NCI-H345 treated with DMSO at 0.1 percent for 48 hours (cell line): ENCODE measurements at regions not wholly inside any gene's neighbourhood (a gene's known extent, or its start where the extent isn't known, plus 50 kb on each side); places are given as distances from the start of the nearest gene placed in this dataset.
"Not testable (repeated sequence)": the region's sequence is repeated elsewhere in the genome, so short reads cannot be mapped to it uniquely, and the experiment has no call there.

ENCODE experiments used
- DNase-seq: peaks from one replicate; lab custom pipeline; 2025; ENCODE audit not compliant: unreplicated experiment; lab: John Stamatoyannopoulos, UW

DNA sequence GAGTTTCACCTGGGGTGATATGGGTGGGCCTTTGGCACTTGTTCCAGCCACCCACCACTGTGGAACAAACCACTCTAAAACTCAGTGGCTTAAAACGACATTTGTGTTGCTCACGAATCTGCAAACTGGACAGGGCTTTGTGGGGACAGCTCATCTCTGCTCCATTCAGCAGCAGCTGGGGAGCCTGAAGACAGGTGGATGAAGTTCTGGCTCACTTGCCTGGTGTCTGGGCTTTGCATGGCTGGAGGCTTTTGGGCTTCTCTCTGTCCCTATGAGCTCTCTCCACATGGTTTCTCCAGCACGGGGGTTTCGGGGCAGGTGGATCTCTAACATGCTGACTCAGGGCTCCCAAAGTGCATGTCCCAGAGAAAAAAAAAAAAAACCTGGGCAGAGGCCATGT lies 93.0 kb upstream of the GLI2 start:
- DNase-seq = no peak

DNA sequence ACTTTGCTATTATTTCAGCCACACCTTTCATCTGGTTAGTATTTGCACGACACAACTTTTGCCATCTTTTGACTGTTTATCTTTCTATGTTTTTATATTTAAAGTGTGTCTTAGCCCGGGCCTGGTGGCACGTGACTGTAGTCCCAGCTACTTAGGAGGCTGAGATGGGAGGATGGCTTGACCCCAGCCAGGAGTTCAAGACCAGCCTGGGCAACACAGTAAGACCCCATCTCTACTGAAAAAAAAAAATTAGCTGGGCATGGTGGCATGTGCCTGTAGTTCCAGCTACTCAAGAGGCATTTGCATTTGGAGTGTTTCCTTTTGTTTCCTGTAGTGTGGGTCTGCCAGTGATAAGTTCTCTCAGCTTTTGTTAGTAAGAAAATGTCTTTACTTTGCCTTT lies 88.7 kb upstream of the GLI2 start:
- no peak for DNase-seq

DNA sequence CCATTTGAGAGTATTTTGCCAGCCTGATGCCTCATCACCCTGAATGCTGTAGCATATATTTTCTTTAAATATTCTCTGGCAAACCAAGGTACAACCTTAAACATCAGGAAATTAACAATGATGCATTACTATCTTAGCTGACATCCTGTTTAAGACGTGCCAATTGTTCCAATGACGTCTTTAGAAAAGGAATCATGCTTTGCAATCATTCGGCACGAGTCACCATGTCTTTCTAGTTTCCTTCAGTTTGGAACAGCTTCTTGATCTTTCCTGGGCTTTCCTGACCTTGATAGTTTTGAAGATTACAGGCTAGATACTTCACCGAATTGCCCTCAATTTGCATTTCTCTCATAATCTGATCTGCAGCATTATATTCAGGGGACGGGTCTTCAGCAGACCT lies 88.2 kb upstream of the GLI2 start:
- no peak for DNase-seq

DNA sequence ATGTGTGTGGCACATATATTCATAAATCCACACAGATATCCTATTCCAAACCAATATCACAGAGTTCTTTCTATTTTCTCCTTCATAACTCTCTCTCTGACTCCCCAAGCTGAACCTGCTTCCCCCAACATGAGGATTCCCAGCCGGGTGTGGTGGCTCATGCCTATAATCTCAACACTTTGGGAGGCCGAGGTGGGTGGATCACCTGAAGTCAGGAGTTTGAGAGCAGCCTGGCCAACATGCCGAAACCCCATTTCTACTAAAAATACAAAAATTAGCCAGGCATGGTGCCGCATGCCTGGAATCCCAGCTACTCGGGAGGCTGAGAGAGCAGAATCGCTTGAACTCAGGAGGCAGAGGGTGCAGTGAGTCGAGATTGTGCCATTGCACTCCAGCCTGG lies 86.3 kb upstream of the GLI2 start:
- DNase-seq = not testable (repeated sequence)

DNA sequence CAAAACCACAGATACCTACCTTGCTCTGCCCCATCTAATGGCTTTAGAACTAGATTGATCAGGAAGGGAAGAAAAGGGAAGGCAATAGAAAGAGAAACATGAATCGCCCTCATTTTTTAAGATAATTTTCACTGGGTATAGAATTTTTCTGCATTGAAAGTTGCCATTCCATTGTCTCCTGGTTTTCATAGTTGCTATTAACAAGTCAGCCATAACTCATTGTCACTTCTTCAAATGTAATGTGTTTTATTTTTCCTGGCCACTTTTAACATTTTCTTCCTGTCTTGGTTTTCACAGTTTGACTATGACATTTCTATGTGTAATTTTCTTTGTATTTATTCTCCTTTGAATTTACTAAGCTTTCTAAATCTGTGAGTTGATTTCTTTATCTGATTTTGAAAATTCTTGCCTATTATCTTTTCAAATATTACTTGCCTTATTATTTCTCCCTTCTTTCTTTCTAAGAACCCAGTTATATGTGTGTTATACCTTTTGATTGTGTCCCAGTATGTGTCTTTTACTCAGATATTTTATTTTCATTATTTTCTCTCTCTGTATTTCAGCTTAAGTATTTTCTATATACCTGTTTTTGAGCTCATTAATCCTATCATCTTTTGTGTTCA lies 85.5 kb upstream of the GLI2 start:
- DNase-seq = no peak

DNA sequence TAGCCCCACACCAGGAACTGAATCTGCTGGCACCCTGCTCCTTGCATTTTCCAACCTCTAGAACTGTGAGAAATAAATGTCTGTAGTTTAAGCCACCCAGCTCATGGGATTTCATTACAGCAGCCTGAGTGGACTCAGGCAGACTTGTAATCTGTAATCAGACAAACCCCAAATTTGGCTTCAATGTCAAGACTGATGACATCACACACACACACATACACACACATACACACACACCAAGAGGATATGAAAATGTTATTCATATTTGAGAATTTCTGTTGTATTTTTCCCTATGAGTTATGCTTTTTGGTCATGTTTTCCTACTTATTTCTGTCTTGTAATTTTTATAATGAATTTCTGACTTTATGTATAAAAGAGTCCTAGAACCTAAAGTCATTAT lies 83.8 kb upstream of the GLI2 start:
- DNase-seq = no peak

DNA sequence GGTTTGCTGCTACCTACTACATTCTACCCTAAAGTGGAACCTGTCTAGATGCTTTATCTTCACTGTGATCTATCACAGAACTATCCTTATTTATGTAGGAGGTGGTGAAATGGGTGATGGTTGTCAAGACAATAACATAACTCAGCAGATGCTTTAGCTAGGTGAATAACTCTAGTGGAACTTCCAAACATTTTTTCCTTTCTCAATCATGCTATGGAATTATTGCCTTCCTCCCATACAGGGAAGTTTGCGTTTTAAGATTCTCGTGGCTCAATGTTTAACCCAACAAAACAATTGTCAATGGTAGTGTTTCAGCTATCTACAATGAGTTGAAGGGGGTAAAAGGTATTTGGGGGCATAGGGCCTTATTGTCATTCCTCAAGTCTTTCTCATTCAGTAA lies 82.6 kb upstream of the GLI2 start:
- DNase-seq = no peak

DNA sequence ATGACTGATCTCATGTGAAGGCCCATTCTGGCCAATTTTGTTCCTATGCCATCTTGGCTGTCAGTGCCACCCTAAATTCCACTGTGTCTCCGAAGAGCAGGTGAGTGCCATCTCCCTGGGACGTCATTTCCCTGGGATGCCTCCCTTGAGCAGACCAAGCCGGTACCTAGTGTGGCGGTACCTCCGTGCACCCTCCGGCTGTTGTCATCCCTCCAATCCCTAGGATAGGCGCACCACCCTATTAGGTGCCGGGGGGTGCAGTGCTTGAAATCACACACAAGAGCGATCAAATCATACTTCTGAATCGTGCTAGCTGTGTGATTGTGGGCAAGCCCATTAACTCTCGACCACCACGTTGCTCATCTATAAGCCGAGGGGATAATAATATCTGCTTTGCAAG lies 81.8 kb upstream of the GLI2 start:
- DNase-seq = no peak

DNA sequence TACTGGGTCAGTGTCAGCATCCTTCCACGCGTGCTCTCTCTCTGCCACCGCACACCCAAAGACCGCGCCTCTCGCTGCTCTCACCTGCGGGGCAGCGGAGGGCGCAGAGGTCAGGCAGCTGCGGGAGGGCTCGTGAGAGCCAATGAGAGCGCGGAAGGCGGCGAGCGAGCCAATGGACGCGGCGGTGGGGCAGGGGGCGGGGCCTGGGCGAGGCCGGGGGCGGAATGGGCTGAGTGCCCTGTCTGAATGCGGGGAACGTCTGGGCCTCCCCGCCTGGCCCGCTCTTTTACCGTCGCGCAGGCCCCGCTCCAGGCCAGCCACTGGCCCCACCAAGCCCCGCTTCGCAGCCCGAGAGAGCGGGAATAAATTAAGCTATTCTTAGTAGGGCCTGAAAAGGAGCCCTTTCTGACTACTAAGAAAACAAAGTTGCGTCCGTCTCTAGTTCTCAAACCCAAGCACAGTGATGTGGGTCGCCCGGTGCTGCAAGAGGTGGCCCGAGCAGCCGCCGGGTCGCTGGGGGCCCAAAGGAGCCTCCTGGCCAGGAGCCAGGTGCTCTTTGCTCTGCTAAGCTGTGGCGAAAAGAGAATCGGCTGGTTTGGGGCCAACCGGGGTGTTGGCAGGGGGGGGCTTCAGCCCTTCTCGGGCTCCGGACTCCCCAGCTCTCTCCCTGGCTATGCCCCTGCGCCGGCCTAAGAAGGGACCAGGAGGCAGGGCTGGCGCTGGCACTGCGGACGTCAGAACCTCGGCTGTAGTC lies 81.1 kb upstream of the GLI2 start:
- no peak for DNase-seq

DNA sequence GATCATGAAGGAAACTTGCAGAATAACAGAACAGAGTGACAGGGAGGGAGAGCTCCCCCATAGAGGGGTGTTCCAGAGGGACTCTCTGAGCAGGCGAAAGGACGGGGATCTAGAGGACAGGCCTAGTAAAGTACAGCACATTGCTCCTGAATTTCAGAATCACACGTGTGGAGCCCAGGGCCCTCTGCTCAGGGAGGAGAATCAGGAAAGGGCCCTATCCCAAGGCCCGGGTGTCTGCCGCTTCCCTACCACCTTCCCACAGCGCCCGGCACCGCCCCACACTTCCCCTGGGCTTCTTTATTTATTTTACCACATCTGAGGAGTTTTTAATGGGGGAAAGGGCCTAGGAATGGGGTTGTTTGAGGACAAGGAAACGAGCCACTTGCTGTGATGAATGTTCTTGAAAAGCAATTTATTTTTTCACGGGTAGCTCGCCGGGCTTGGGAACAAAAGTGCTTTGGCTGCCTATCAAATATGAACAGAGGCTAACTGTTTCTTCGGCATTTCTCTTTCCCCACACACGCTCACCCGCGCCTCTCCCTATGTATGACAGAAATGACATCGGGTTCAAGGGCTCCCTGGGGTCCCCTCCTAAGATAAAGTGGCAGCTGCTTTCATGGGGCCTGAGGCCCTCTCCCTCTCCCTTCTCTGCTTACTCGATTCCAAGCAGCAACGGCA lies 79.3 kb upstream of the GLI2 start:
- DNase-seq = no peak

DNA sequence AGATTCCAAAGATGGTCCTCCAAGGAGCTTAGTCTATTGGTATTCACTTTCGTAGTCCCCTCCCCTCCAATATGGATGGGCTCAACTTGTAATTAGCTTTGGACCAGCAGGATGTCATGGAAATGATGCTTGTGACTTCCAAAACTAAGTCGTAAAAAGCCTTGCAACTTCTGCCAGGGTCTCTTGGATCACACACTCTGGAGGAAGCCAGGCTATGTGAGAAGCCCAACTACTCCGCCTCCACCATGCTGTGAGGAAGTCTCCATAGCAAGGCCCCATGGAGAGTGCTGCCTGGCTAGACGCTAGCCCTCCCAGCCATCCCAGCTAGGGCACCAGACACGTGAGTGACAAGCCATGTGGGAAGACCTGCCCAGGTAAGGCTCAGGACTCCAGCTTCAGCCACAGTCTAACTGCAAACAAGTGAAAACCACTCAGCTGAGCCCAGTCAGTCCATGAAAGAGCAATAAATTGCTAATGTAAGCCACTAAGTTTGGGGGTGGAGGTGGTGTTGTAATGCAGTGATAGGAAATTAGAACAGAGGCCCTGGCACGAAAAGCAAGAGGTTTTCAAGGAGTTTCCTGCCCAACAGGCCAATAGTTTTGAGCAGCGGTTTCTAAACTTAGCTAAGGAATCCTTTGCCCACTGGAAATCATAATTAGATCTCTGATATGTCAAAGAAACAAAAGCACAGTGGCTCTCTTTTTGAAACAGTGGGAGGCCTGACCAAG lies 77.5 kb upstream of the GLI2 start:
- no peak for DNase-seq

DNA sequence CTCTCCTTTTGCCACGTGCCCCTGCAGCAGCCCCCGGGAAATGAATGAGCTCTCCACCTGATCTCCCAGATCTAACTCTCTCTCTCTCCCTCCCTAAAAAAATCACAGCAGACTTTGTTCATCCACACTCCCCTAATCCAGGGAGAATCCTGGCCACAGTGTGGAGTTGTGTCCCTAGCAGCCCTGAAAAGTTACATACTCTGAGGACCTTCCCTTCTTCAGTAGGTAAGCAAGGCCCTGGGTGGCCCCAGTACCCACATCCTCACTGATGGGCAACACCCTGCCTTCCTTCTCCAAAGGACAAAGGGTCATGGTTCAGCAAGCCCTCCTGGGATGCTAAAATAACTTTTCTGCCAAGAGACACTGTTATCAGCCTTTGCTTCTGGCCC lies 76.9 kb upstream of the GLI2 start:
- no peak for DNase-seq

DNA sequence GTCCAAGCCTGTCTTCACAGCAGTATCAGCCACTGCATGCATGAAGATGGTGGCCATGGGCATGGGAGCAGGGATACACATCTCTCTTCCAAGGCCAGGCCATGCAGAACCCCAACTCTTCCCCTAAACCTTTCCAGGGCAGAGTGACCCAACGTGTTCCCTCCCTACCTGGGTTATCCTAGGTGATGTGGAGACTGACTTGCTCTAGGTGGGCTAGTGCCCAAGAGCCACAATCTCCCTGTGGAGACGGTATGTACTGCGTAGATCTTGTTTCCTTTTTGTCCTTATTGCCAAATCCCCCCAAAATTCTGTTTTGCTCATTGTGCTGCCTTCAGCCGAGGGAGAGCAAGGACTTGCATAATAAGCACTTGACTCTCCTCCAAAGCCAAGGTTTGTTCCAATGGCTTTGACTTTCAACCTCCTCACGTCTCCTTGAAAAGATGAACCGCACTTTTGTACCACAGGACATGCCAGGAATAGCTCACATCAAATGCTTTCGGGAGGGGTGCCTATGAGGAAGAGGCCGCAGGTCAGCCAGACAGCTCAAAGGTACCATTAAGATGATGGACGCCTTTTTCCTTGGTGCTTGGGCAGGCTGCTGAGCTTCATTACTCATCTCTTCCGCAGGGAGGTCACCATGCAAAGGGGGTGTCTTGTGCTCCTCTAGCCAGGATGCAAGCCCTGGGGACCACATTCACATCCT lies 76.2 kb upstream of the GLI2 start:
- no peak for DNase-seq

DNA sequence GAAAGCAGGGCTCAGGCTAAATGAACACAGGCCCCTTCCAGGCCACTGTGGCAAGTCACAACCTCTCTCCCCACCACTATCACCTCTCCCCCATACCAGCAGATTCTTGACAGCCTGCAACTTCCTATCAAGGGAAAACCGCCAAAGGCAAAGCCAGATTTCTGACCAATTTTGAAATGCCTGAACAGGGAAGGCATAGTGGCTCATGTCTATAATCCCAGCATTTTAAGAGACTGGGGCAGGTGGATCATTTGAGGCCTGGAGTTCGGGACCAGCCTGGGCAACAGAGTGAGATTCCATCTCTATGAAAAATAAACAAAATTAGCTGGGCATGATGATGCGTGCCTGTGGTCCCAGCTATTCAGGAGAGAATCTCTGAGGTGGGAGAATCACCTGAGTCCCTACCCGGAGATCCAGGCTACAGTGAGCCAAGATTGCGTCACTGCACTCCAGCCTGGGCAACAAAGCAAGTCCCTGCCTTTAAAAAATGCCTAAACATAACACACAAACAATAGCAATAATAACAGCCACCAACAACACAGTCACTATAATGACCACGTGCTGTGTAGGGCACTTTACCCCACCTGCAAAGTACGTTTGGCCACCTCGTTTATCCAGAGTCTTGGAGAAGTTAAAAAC lies 75.5 kb upstream of the GLI2 start:
- no peak for DNase-seq

DNA sequence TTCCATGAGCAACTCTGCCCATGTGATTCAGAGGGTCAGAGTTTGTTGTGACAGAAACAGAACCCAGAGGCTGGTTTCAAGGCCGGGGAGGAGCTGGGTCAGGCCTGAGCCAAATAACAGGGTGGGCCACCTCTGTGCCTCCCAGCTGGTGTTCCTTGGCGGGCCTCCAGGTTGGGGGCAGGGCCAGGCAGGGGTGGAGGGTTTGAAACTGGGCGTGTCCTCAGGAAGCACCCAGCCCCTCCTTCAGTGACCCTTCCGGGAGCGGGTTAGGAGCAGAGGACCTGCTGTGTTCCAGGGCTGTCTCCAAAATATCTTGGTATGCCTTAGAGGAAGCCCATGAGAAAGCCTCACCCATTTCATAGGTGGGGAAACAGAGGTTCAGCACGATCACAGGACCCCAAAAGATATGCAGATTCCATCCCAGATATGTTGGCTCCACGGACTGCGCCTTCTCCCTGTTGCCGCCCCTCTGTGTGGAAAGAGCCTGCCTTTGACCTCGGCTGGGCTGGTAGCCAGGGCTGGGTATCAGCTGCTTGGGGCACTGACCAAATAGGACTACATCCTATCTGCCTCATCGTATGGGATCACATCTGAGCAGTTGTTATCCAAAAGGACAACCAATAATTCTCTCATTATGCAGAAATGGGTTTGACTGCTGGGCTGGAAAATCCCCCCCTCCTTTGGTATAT lies 74.8 kb upstream of the GLI2 start:
- no peak for DNase-seq

DNA sequence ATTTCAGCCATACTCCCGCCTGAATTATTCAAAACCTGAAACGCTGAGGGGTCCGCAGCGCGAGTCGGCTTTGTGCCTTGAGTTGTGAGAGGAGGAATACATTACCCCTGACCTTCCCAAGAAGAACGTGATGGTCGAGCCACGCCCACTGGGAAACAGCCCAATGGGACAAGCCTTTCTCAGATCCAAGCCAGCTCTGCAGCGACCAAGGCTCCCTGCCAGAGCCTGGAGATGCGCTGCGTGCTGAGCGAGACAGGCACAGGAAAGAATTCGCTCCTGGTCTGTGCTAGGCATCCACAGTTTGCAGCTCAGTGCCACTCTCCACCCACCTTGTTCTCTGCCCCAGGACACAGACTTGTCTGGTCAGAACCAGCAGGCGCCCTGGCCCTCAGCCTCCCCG lies 74.1 kb upstream of the GLI2 start:
- DNase-seq = no peak

DNA sequence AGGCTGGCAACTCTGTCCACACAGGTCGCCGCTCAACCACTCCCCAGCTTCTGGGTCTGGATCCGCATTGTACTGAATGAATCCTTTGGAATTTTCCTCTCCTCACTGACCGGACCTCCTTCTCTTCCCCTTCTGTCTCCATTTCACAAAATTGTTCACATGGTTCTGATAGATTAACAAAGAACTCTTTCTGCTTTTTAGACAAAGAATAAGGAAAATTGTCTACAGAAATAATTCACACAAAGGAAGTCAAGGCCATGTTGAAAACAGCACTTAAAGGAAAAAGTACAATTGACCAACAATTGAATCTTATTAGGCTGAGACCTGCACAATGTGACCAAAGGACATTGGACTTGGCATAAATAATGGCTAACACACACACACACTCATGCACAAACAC lies 73.6 kb upstream of the GLI2 start:
- DNase-seq = no peak

DNA sequence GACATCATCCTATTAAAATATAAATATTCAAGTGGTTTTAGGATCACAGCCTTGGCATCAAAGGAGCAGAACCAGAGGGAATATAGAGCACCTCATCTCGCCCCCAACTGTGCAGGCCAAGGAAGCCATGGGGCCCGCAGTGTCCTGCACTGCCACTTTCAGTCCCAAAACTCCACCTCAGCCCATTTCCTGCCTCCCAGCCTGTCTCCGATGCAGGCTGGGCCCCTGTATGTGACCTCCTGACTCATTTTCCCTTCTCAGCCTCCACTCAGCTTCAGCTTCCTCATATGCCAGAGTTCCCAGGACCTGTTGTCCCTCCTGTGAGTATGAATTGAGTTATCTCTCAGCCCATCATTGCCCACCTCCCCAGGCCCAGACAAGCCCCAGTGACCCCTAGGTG lies 72.9 kb upstream of the GLI2 start:
- no peak for DNase-seq

DNA sequence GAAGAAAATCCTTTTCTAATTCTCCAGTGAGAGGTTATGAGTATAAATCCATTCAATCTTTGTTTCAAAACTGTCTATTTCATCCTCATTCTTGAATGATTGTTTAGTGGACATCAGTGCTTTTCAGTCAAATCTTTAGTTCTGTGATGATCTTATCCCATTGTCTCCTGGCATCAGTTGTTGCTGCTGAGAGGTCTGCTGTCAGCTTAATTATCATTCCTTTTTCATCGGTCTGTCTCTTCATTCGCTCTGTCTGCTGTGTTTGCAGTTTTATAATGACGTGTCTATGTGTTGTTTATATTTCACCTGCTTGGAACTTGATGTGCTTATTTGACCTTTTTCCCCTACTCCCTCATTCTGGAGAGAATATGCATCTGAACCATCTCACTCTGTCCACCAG lies 69.2 kb upstream of the GLI2 start:
- DNase-seq = no peak

DNA sequence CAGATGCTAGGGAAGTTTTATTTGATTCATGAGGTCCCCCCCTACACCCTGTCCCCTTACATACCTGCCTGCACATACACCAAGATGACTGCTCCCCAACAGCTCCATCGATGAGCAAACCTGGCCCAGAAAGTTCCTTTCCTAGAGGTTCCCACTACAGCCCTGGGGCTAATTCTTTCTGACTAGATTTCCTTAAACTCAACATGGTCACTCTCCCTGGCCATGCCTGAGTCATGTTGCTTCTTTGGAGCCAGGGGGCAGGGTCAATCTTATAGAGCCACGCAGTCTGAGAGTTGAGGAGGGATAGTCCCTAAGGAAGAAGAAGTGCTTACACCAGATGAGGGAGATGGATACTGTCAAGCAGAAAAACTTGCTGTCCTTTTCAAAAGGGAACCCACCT lies 67.7 kb upstream of the GLI2 start:
- no peak for DNase-seq
